ENCODE measurements at regions not wholly inside any gene's neighbourhood (a gene's known extent, or its start where the extent isn't known, plus 50 kb on each side); places are given as distances from the start of the nearest gene placed in this dataset.

DNA sequence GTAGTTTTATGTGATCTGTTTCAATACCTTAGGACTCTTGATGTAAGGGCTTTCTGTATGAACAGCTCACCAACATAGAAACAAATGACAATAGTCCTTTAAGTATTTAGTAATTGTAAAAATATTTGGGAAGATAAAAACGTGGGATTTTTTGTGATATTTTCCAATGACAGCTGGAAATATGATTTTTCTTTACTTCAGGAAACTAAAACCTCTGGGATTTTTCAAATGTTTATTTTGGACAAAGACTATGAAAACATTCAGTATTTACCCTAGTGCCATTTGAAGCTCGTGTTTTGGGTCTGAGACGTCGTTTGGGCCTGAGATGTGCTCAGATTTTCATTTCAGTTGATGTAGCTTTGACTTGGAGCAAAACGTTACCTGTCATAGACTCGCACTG, 240.0 kb downstream of the BMP4 start:
- no peaks in the 10 kb centered on the region for H3K4me1 ChIP-seq (ENCODE audit: control insufficient read depth in 1 of 2, insufficient read depth in 2 of 2, low read length in 2 of 2)
- no peak for TF ChIP-seq CTCF (IDR thresholded peaks at IDR 0.05)
- no peaks in the 10 kb centered on the region for H3K36me3 Mint-ChIP-seq
- no peaks in the 10 kb centered on the region for H3K27me3 Mint-ChIP-seq (ENCODE audit: low read depth in 3 of 3)
- peaks cover 2 to 12% (median 6%) of the 10 kb centered on the region in 7 donors for H3K9me3 Mint-ChIP-seq
- H3K27ac Mint-ChIP-seq, result no peak overlapping the region
- no peaks in the 10 kb centered on the region for H3K36me3 ChIP-seq (replicated peaks in 1 of 2; ENCODE audit: control insufficient read depth in 1 of 2, insufficient read depth in 2 of 2, low read length in 2 of 2)
- H2AFZ ChIP-seq (ENCODE audit: insufficient read depth, low read depth, low read length, poor library complexity, severe bottlenecking), result no peak overlapping the region
- peaks cover 0 to 6% of the 10 kb centered on the region in 2 donors for H3K9me3 ChIP-seq (replicated peaks in 1 of 2; ENCODE audit: control insufficient read depth in 1 of 2, insufficient read depth in 1 of 2, low read length in 2 of 2)
- intact Hi-C loops (cut with micrococcal nuclease), result no loop called here
- no peak overlapping the region for H3K9ac ChIP-seq (ENCODE audit: insufficient read depth, low read length, poor library complexity, severe bottlenecking)
- no peak overlapping the region for H3K4me2 ChIP-seq (replicated peaks; ENCODE audit: extremely low read depth, low read length, poor library complexity, severe bottlenecking)
- H4K20me1 ChIP-seq (ENCODE audit: insufficient read depth, low read length), result no peaks in the 10 kb centered on the region
- no peaks in the 10 kb centered on the region for H3K79me2 ChIP-seq (ENCODE audit: insufficient read depth, low read length)
- H3K4me3 ChIP-seq (replicated peaks in 1 of 3; ENCODE audit: low read depth in 2 of 3, low read length in 3 of 3), result no peak overlapping the region
- no peak overlapping the region for H3K4me3 Mint-ChIP-seq
- no peaks in the 10 kb centered on the region for H3K27me3 ChIP-seq (ENCODE audit: control insufficient read depth in 2 of 2, insufficient read depth in 2 of 2, low read length in 2 of 2)
- no peaks in the 10 kb centered on the region for H3K4me1 Mint-ChIP-seq
- 72% methylated on average over 4 of the region's 6 CpGs for WGBS (ENCODE audit: insufficient coverage)
- no peak overlapping the region for H3K27ac ChIP-seq (ENCODE audit: low read depth in 1 of 2, low read length in 2 of 2)
- no peak for DNase-seq

- Histone ChIP-seq H3K79me2 (ENCODE audit: insufficient read depth, low read length) (no peaks in the 10 kb centered on the region), H2AFZ (ENCODE audit: insufficient read depth, low read depth, low read length, poor library complexity, severe bottlenecking) (no peak overlapping the region), H4K20me1 (ENCODE audit: insufficient read depth, low read length) (no peaks in the 10 kb centered on the region), H3K4me2 (replicated peaks; ENCODE audit: extremely low read depth, low read length, poor library complexity, severe bottlenecking) (no peak overlapping the region), H3K27me3 (ENCODE audit: control insufficient read depth in 2 of 2, insufficient read depth in 2 of 2, low read length in 2 of 2) (no peaks in the 10 kb centered on the region), H3K4me3 (replicated peaks in 1 of 3; ENCODE audit: low read depth in 2 of 3, low read length in 3 of 3) (no peak overlapping the region), H3K9me3 (replicated peaks in 1 of 2; ENCODE audit: control insufficient read depth in 1 of 2, insufficient read depth in 1 of 2, low read length in 2 of 2) (peaks cover 0 to 6% of the 10 kb centered on the region in 2 donors), H3K9ac (ENCODE audit: insufficient read depth, low read length, poor library complexity, severe bottlenecking) (no peak overlapping the region), H3K36me3 (replicated peaks in 1 of 2; ENCODE audit: control insufficient read depth in 1 of 2, insufficient read depth in 2 of 2, low read length in 2 of 2) (no peaks in the 10 kb centered on the region), H3K4me1 (ENCODE audit: control insufficient read depth in 1 of 2, insufficient read depth in 2 of 2, low read length in 2 of 2) (no peaks in the 10 kb centered on the region), H3K27ac (ENCODE audit: low read depth in 1 of 2, low read length in 2 of 2) (no peak overlapping the region)
- no peak overlapping the region for H3K4me3 Mint-ChIP-seq
- intact Hi-C loops (cut with micrococcal nuclease), result no loop called here
- no peak for DNase-seq
- H3K27me3 Mint-ChIP-seq (ENCODE audit: low read depth in 3 of 3), result peaks cover 0 to 2% (median 0%) of the 10 kb centered on the region in 3 donors
- no peak overlapping the region for H3K27ac Mint-ChIP-seq
- no peak for TF ChIP-seq CTCF (IDR thresholded peaks at IDR 0.05)
- 49% methylated on average over 2 of the region's 3 CpGs for WGBS (ENCODE audit: insufficient coverage)
- H3K9me3 Mint-ChIP-seq, result peaks cover 2 to 12% (median 3%) of the 10 kb centered on the region in 7 donors
- H3K36me3 Mint-ChIP-seq, result no peaks in the 10 kb centered on the region
- H3K4me1 Mint-ChIP-seq, result no peaks in the 10 kb centered on the region
Observed at GRCh38 chr14:53715193-53715721, 241.4 kb downstream of the BMP4 start.

All from CD14-positive monocyte (primary cell).